Cerebellar cortex (tissue), 1 donor: ENCODE measurements at regions not wholly inside any gene's neighbourhood (a gene's known extent, or its start where the extent isn't known, plus 50 kb on each side); places are given as distances from the start of the nearest gene placed in this dataset.

Experiments
- DNase-seq: peaks from one replicate; pipeline ENCODE4 v3.0.0-alpha.2; 2015; ENCODE audit warnings: low spot score

DNA sequence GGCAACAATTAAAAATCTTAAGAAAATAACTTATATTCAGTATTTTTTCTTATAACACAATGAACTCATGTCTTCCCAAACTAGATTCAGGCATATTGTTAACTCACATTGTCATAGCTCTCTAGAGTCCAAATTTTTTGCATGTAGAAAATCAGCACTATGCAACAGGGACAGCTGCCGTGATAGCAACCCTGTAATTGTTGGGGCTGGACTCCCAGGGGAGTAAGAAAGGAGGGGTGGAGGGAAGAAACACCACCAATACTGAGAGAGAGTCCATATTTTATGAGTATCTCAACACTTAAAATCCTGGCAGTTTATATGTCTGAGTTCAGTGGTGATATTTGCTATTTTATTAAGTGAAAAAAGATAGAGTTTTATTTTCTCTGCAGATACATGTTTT is 89.6 kb upstream of the HS3ST5 start:
- DNase-seq = no peak

DNA sequence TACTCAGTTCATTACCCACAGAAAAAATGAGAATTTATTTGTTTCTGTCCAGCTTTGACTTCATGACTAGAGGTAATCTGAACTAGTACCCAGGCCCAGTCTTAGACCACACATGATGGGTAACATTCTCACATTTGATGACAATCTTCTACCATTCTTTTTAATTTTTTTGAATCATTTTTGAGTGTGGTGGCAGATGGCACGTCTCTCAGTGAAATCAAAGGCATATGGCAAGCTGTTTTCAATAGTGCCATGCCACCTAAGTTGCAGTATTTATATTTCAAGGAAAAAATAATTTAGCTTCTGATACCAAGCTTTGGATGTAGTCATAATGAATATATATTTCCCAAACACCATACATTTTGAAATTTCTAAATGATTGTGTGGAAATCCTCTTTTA is 88.8 kb upstream of the HS3ST5 start:
- DNase-seq = no peak

DNA sequence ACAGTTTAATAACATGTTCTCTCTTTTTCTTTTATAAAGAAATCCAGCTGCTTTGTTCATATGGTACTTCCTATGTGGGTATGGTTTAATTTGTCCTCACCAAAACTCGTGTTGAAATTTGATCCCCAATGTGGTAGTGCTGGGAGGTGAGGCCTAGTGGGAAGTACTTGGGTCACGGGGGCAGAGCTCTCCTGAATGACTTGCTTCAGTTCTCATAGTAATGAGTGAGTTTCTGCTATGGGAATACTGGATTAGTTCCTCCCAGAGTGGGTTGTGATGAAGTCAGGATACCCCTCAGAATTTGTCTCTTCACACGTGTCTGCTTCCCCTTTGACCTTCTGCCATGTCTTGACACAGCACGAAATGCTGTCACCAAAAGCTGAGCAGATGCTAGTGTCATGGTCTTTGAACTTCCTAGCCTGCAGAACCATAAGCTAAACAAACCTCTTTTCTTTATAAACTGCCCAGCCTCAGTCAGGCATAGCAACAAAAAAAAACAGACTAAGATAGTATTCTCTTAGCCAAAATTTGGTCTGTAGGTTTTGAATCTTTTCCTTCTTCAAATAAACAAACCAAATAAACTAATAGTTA is 87.8 kb upstream of the HS3ST5 start:
- DNase-seq = no peak

GRCh38 chr6:114428341-114428740 is 85.5 kb upstream of the HS3ST5 start:
- DNase-seq = no peak

- no peak for DNase-seq
These were observed 78.4 kb upstream of the HS3ST5 start for GRCh38 chr6:114421199-114421598.

DNA sequence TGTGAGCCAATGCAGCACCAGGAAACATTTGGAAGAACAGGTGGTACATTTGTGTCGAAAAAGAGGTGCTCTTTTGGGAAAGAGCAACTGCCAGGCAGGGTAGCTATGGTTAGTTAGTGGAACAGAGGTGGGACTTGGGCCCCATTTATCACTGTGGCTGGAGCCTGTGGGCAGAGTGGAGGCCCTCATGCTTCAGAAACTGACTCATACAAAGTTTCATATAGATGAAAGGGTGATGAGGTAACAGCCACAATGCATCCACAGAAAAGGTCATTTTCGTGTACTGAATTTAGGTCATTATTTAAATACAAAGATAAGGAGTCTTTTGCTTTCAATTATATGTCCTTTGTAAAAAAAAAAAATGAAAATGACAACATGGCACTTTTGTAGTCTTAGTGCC is 76.4 kb upstream of the HS3ST5 start:
- DNase-seq = no peak

DNA sequence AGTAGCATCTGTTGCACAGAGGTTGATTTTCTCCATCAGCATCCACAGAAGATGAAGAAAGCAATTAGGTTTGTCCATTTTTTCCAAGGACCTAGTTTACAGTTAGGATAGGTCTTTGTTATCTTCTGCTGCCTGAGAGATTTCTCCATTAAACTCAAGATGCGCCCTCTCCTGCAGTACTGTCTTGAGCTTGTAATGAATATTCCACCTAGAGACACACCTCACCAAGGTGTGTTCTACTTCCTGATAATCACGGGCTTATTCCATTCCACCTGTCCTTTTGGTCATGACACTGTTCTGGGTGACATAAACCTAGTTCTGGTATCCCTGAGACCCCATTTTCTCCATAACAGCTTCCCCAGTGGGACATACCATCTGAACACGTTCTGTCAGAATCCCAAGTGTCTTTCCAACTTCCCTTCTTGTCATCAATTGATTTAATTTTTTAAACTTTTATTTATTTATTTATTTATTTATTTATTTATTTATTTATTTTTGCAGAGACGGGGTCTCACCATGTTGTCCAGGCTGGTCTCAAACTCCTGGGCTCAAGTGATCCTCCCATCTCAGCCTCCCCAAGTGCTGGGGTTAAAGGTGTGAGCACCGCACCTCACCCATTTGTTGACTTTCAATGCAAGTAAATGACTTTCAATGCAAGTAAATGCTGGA is 75.6 kb upstream of the HS3ST5 start:
- no peak for DNase-seq

GRCh38 chr6:114407426-114408035 is 64.7 kb upstream of the HS3ST5 start:
- DNase-seq = no peak

DNA sequence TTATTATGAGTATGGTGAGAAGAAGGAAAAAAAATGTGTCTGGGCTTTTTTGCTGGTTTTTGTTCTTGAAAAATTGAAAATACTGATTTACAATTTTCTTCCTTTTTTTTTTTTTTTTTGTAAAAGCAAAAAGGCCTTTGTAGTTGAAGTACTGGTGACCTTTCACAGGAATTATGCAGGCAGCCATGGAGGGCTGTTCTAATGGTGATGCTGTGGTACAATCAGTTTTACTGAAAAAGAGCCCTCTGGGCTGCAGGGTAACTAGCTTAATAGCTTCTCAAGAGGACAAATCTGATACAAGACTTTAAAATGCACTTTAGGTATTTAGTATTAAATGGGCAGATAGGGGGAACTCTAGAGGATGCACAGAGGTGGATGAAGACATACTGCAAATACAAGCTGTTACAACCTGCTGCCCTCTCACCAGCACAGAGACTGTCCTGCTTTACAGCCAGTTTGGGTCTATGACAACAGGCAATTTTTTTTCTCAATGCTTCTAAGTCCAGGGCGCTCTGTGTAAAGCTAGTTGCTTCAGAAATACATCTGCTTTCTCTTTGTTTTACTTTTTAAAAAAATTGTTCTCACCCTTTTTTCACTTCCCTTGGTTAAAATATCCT is 61.6 kb upstream of the HS3ST5 start:
- DNase-seq = no peak

DNA sequence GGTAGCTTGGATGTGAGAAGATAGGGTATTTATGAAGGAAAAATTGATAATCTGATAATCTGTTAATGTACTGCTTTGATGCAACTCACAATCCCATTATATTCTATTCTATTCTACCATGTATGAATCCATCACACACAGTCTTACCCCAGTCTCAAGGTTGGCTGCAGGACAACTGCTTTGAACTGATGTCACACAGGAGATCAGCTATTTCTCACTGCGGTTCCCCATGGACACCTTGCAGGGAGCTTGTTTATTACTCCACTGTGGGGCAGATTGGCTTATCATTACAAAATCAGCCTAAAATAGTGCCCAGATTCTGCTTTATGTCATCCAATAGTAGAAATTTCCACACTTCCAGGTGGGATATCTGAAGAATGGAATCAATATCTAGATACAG is 61.0 kb upstream of the HS3ST5 start:
- DNase-seq = no peak

DNA sequence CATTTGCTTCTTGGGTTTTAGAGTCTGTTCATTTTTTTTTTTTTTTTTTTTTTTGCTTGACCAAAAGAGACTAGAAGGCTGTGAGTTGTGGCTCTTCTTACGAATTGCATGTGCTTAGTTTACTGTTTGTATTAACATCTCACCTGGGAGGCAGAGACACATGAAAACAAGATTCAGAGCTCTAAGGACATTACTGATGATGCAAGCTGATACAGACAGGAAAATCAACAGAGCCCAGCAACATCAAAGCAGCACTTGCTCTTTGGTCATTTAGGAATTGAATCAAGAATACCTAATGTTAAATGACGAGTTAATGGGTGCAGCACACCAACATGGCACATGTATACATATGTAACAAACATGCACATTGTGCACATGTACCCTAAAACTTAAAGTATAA is 55.7 kb upstream of the HS3ST5 start:
- DNase-seq = no peak
